OCI-LY3 (cell line): ENCODE measurements at regions not wholly inside any gene's neighbourhood (a gene's known extent, or its start where the extent isn't known, plus 50 kb on each side); places are given as distances from the start of the nearest gene placed in this dataset.

Experiments used
- CTCF ChIP-seq: fragments of 200-600, 300-600 bp; sonication (generic); IDR thresholded peaks from 2 replicates; pipeline ENCODE4 v1.5.1; 2014; ENCODE audit warnings: antibody characterized with exemption, low read length, low read depth
- EZH2phosphoT487 ChIP-seq: fragments of 200-600 bp; shearing (Covaris generic); IDR thresholded peaks from 2 replicates; pipeline ENCODE4 v1.6.1; 2018; ENCODE audit warnings: antibody characterized with exemption, mixed run types, low read depth

GRCh38 chr4:27913738-27914137 is 1053.1 kb downstream of the STIM2 start:
- no peak for TF ChIP-seq CTCF
- no peak for TF ChIP-seq EZH2phosphoT487
